Stimulated activated effector memory CD8-positive, alpha-beta T cell treated with anti-CD3 and anti-CD28 coated beads, Interleukin-12 subunit alpha, Interleukin-12 subunit beta, amount 100 ng/mL, for 72 hours (primary cell): ENCODE measurements at regions not wholly inside any gene's neighbourhood (a gene's known extent, or its start where the extent isn't known, plus 50 kb on each side); places are given as distances from the start of the nearest gene placed in this dataset.
"Not testable (repeated sequence)": the region's sequence is repeated elsewhere in the genome, so short reads cannot be mapped to it uniquely, and the experiment has no call there.

ENCODE experiments used
- ATAC-seq: fragments of 150-1000 bp; cut with Tn5 transposase; 2 replicates; pipeline ENCODE4 v1.10.0; 2021
- DNase-seq, 2 donors: peaks; one replicate each; pipeline ENCODE4 v3.0.0; 2021 to 2022; ENCODE audit warnings: low spot score in 2 of 2
- H3K27ac Mint-ChIP-seq: one replicate; pipeline ENCODE4 v1.8.0; 2022; ENCODE audit warnings: mild to moderate bottlenecking, mixed read lengths
- H3K36me3 Mint-ChIP-seq: one replicate; pipeline ENCODE4 v1.8.0; 2022; ENCODE audit warnings: mild to moderate bottlenecking, mixed read lengths
- H3K4me1 Mint-ChIP-seq: one replicate; pipeline ENCODE4 v1.8.0; 2022; ENCODE audit warnings: mixed read lengths
- H3K4me3 Mint-ChIP-seq: one replicate; pipeline ENCODE4 v1.8.0; 2022; ENCODE audit warnings: mild to moderate bottlenecking, mixed read lengths
- H3K9me3 Mint-ChIP-seq: one replicate; pipeline ENCODE4 v1.8.0; 2022; ENCODE audit warnings: mixed read lengths

GRCh38 chr5:108503986-108504385 lies 122.1 kb upstream of the FBXL17 start:
- ATAC-seq: no peak
- Mint-ChIP-seq H3K27ac (no peak overlapping the region), H3K9me3 (peaks cover 2% of the 10 kb centered on the region), H3K36me3 (no peaks in the 10 kb centered on the region), H3K4me3 (no peak overlapping the region), H3K4me1 (no peaks in the 10 kb centered on the region)
- DNase-seq: no peak

GRCh38 chr5:108495615-108496014 lies 113.7 kb upstream of the FBXL17 start:
- not testable (repeated sequence) for H3K4me1 Mint-ChIP-seq, DNase-seq, ATAC-seq, H3K9me3 Mint-ChIP-seq, H3K4me3 Mint-ChIP-seq, H3K27ac Mint-ChIP-seq, H3K36me3 Mint-ChIP-seq

- ATAC-seq (no peak), DNase-seq (no peak)
- Mint-ChIP-seq H3K36me3 (no peaks in the 10 kb centered on the region), H3K9me3 (no peaks in the 10 kb centered on the region), H3K27ac (no peak overlapping the region), H3K4me3 (no peak overlapping the region), H3K4me1 (no peaks in the 10 kb centered on the region)
Observed at GRCh38 chr5:108487951-108488350, 106.1 kb upstream of the FBXL17 start.

- Mint-ChIP-seq H3K9me3 (no peaks in the 10 kb centered on the region), H3K4me3 (no peak overlapping the region), H3K4me1 (no peaks in the 10 kb centered on the region), H3K36me3 (no peaks in the 10 kb centered on the region), H3K27ac (no peak overlapping the region)
- DNase-seq (no peak), ATAC-seq (no peak)
Observed at GRCh38 chr5:108484035-108484434, 102.1 kb upstream of the FBXL17 start.

- DNase-seq (no peak), ATAC-seq (no peak)
- no peaks in the 10 kb centered on the region for H3K9me3 Mint-ChIP-seq
- H3K4me1 Mint-ChIP-seq: no peaks in the 10 kb centered on the region
- H3K27ac Mint-ChIP-seq: no peak overlapping the region
- H3K36me3 Mint-ChIP-seq: no peaks in the 10 kb centered on the region
- no peak overlapping the region for H3K4me3 Mint-ChIP-seq
Observed at GRCh38 chr5:108481355-108481931, 99.5 kb upstream of the FBXL17 start.

- Mint-ChIP-seq H3K36me3 (no peaks in the 10 kb centered on the region), H3K4me1 (no peaks in the 10 kb centered on the region), H3K9me3 (no peaks in the 10 kb centered on the region), H3K27ac (no peak overlapping the region), H3K4me3 (no peak overlapping the region)
- DNase-seq (no peak), ATAC-seq (no peak)
Observed at GRCh38 chr5:108472237-108472636, 90.3 kb upstream of the FBXL17 start.

GRCh38 chr5:108467563-108467962 lies 85.7 kb upstream of the FBXL17 start:
- Mint-ChIP-seq H3K4me1 (no peaks in the 10 kb centered on the region), H3K4me3 (no peak overlapping the region), H3K27ac (no peak overlapping the region), H3K9me3 (no peaks in the 10 kb centered on the region), H3K36me3 (no peaks in the 10 kb centered on the region)
- no peak for ATAC-seq
- no peak for DNase-seq

GRCh38 chr5:108461628-108462367 lies 79.9 kb upstream of the FBXL17 start:
- Mint-ChIP-seq H3K9me3 (no peaks in the 10 kb centered on the region), H3K4me3 (no peak overlapping the region), H3K36me3 (no peaks in the 10 kb centered on the region), H3K27ac (no peak overlapping the region), H3K4me1 (no peaks in the 10 kb centered on the region)
- ATAC-seq: no peak
- no peak for DNase-seq

GRCh38 chr5:108459769-108460168 lies 77.9 kb upstream of the FBXL17 start:
- peaks cover 1% of the 10 kb centered on the region for H3K9me3 Mint-ChIP-seq
- H3K4me1 Mint-ChIP-seq: no peaks in the 10 kb centered on the region
- no peak for ATAC-seq

GRCh38 chr5:108451269-108451668 lies 69.4 kb upstream of the FBXL17 start:
- H3K4me1 Mint-ChIP-seq: no peaks in the 10 kb centered on the region
- no peak overlapping the region for H3K27ac Mint-ChIP-seq
- H3K4me3 Mint-ChIP-seq: no peak overlapping the region
- peaks cover 5% of the 10 kb centered on the region for H3K9me3 Mint-ChIP-seq
- H3K36me3 Mint-ChIP-seq: no peaks in the 10 kb centered on the region
- no peak for DNase-seq
- no peak for ATAC-seq

More at GRCh38 chr5:108459769-108460168, 77.9 kb upstream of the FBXL17 start:
- Mint-ChIP-seq H3K36me3 (no peaks in the 10 kb centered on the region), H3K27ac (no peak overlapping the region), H3K4me3 (no peak overlapping the region)
- DNase-seq: no peak

- not testable (repeated sequence) for H3K4me1 Mint-ChIP-seq, H3K4me3 Mint-ChIP-seq, H3K27ac Mint-ChIP-seq, DNase-seq, H3K9me3 Mint-ChIP-seq, ATAC-seq, H3K36me3 Mint-ChIP-seq
Observed at GRCh38 chr5:108444130-108444529, 62.2 kb upstream of the FBXL17 start.

- not testable (repeated sequence) for H3K4me3 Mint-ChIP-seq, H3K27ac Mint-ChIP-seq, H3K4me1 Mint-ChIP-seq, ATAC-seq, H3K36me3 Mint-ChIP-seq, DNase-seq, H3K9me3 Mint-ChIP-seq
Observed at GRCh38 chr5:108442063-108442651, 60.3 kb upstream of the FBXL17 start.

GRCh38 chr5:108437425-108437824 lies 55.5 kb upstream of the FBXL17 start:
- H3K27ac Mint-ChIP-seq: no peak overlapping the region
- H3K4me1 Mint-ChIP-seq: no peaks in the 10 kb centered on the region
- no peaks in the 10 kb centered on the region for H3K36me3 Mint-ChIP-seq
- H3K9me3 Mint-ChIP-seq: no peaks in the 10 kb centered on the region
- no peak for ATAC-seq
- no peak overlapping the region for H3K4me3 Mint-ChIP-seq
- DNase-seq: no peak

- no peak overlapping the region for H3K27ac Mint-ChIP-seq
- no peak overlapping the region for H3K4me3 Mint-ChIP-seq
- H3K4me1 Mint-ChIP-seq: no peaks in the 10 kb centered on the region
- no peak for DNase-seq
- no peak for ATAC-seq
- H3K36me3 Mint-ChIP-seq: no peaks in the 10 kb centered on the region
- no peaks in the 10 kb centered on the region for H3K9me3 Mint-ChIP-seq
Observed at GRCh38 chr5:108436696-108437095, 54.8 kb upstream of the FBXL17 start.

GRCh38 chr5:108433600-108433999 lies 51.7 kb upstream of the FBXL17 start:
- no peak for DNase-seq
- Mint-ChIP-seq H3K4me1 (no peaks in the 10 kb centered on the region), H3K4me3 (no peak overlapping the region), H3K36me3 (no peaks in the 10 kb centered on the region), H3K27ac (no peak overlapping the region), H3K9me3 (no peaks in the 10 kb centered on the region)
- no peak for ATAC-seq

GRCh38 chr5:108432024-108432423 lies 50.1 kb upstream of the FBXL17 start:
- H3K4me3 Mint-ChIP-seq: no peak overlapping the region
- no peak for DNase-seq
- no peak for ATAC-seq
- H3K4me1 Mint-ChIP-seq: no peaks in the 10 kb centered on the region
- H3K9me3 Mint-ChIP-seq: no peaks in the 10 kb centered on the region
- H3K36me3 Mint-ChIP-seq: no peaks in the 10 kb centered on the region
- no peak overlapping the region for H3K27ac Mint-ChIP-seq
